Fibroblast of mammary gland (primary cell): ENCODE measurements at regions not wholly inside any gene's neighbourhood (a gene's known extent, or its start where the extent isn't known, plus 50 kb on each side); places are given as distances from the start of the nearest gene placed in this dataset.

Source experiments
- DNase-seq: peaks from one replicate; pipeline ENCODE4 v3.0.0-alpha.2; 2010; ENCODE audit warnings: low read depth
- H3K4me3 ChIP-seq: 2 replicates; pipeline ENCODE4 v1.5.1; 2011; ENCODE audit warnings: low read depth, mild to moderate bottlenecking, low read length, moderate library complexity; ENCODE audit not compliant: control insufficient read depth
- CTCF ChIP-seq: conservative IDR thresholded peaks from 2 replicates; pipeline ENCODE4 v1.5.1; 2011; ENCODE audit warnings: low read depth, low read length, inconsistent platforms; ENCODE audit not compliant: control insufficient read depth, insufficient read depth

- no peak for TF ChIP-seq CTCF
- DNase-seq = peak; percentile 51
- no peak overlapping the region for H3K4me3 ChIP-seq
These were observed 86.3 kb upstream of the FSHR start for GRCh38 chr2:49240608-49241007.

- H3K4me3 ChIP-seq = no peak overlapping the region
- TF ChIP-seq CTCF = no peak
- no peak for DNase-seq
These were observed 84.3 kb upstream of the FSHR start for GRCh38 chr2:49238604-49238960.

- TF ChIP-seq CTCF = no peak
- H3K4me3 ChIP-seq = no peak overlapping the region
- DNase-seq = no peak
These were observed 83.7 kb upstream of the FSHR start for GRCh38 chr2:49237867-49238603.

- no peak overlapping the region for H3K4me3 ChIP-seq
- DNase-seq = no peak
- TF ChIP-seq CTCF = no peak
These were observed 82.0 kb upstream of the FSHR start for GRCh38 chr2:49236316-49236715.

GRCh38 chr2:49226360-49226759, 72.0 kb upstream of the FSHR start:
- TF ChIP-seq CTCF = no peak

GRCh38 chr2:49225126-49225525, 70.8 kb upstream of the FSHR start:
- no peak overlapping the region for H3K4me3 ChIP-seq
- no peak for TF ChIP-seq CTCF
- no peak for DNase-seq

More at GRCh38 chr2:49226360-49226759, 72.0 kb upstream of the FSHR start:
- DNase-seq = no peak
- no peak overlapping the region for H3K4me3 ChIP-seq
